Renal pelvis (tissue), 1 donor: ENCODE measurements at regions not wholly inside any gene's neighbourhood (a gene's known extent, or its start where the extent isn't known, plus 50 kb on each side); places are given as distances from the start of the nearest gene placed in this dataset.

Experiments used
- DNase-seq: peaks from one replicate; pipeline ENCODE4 v3.0.0-alpha.2; 2013

DNA sequence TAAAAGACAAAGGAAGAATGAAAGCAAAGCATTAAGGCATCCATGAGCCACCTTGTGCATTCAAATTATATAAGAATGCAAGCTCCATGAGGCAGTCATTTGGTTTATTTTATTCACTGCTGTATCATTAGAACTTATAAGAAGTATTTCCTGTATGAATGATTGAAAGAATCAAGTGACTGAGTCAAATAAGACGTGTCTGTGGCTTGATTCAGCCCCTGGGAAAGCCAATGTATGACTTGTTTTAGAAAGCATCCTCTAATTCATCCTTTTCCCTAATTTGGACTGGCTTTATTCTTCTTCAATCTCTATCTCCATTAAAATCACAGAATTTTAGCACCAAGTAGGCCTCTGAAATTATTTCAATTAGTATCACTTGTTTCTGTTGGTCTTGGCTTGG lies 461.1 kb downstream of the LPIN1 start:
- no peak for DNase-seq

DNA sequence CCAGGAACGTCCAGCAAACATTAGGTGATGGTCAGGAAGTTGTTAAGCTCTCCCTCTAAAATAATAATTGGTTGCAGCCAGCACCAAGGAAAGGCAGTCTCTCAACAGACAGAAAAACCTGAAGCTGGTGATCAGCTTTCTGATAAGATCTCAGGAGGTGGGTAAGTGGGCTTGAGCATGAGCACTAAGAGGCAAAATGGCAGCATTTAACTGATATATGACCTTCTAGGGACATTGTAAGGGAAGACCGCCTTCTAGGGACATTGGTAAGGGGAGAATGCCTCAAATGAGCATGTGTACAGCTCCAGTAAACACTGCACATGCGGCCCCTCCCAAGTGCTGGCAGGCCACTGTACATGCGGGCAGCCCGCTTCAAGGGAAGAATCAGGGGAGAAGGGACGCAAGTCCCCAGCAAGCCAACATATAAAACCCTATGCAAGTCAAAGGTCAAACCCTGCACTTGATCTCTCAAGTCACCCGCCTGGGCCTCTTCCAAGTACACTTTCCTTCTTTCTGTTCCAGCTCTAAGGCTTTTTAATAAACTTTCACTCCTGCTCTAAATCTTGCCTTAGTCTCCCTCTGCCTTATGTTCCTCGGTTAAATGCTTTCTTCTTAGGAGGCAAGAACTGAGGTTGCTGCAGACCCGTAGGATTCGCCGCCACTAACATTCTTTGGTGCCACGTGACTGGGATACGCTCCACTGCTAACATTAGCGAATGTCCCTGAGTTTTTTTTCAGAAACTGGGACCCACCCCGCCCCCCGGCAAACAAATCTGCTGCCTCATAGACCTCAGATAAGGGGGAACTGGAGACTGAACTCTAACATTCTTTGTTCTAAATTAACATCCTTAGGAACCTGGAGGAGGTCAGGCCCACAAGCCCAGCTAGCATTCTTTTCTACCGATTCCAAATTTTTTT lies 463.8 kb downstream of the LPIN1 start:
- DNase-seq = no peak

DNA sequence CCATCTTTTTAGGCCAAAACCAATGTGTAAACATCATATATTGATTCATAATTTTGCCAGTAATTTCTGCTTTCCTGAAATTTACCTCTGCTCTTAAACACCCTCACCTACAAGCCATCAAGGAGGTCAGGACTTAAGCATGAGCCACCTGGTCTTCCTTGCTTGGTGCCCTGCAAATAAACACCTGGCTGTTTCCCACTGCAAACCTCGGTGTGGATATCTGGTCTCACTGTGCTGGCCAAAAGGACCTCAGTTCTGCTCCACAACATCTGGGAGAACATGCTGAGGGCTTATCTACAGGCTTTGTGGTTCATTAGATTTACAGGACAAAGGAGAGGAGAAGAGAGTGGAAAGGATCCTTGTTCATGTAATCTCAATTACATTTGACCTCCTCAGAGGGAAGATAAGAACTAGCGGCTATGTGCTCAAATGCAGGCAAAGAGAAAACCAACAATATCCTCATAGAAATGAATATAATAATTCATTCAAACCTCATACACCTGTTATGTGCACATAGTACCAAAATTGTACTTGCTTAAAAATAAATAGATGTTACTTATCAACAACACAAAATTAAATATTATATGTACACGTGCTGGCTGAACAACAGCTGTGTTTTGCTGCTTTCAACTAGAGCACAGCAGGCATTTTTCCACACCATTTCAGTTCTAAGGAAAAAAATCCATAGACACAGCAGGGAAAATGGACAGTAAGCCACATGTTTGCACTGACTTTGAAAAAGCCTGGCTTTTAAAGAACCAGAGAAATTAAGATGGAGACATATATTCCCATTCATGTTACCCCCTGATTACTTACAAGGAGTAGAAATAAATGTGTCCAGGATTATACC lies 465.1 kb downstream of the LPIN1 start:
- no peak for DNase-seq

DNA sequence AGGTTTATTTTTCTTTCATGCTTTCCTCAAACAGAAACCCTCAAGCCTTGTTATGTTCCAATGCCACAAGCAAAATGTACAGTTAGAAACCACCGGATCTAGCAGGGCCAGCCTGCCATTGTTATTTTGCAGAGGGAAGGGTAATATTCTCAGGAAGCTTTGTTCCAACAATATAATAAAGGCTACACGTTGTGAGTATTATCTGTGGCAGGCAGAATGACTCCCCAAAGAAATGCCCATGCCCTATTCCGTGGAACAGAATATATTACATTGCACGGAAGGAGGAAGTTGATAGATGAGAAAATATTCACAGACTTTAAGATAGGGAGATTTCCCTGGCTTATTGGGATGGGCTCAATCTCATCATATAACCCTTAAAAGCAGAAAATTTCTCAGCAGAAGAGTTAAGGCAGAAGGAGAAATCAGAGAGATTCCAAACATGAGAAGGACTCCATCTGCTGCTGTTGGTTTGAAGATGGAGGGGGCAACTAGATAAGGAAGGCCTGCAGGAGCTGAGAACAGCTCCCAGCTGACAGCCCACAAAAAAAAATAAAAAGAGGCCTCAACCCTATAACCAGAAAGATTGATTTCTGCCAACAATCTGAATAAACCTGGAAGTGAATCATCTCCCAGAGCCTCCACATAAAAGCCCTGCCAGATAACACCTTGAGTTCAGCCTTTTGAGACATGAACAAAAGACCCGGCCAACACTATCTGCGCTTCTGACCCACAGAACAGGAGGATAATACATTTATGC lies 466.6 kb downstream of the LPIN1 start:
- no peak for DNase-seq

DNA sequence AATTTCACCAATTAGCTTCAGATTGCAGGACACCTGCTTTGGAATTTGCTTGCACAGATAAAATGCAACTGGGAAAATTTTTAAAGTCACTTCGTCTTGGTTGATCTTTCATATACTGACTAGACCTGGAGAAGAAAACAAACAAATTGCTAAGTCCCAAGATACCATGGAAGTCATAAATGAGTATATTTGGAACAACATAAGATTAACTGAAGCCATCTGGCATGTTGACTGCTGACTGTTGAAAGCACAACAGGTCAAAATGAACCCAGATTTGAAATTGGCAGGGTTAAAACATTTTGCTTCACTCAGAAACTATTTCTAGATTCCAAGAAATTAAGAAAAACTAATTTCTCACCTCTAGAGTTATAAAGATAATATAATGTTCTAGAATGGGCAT lies 470.7 kb downstream of the LPIN1 start:
- DNase-seq = no peak

DNA sequence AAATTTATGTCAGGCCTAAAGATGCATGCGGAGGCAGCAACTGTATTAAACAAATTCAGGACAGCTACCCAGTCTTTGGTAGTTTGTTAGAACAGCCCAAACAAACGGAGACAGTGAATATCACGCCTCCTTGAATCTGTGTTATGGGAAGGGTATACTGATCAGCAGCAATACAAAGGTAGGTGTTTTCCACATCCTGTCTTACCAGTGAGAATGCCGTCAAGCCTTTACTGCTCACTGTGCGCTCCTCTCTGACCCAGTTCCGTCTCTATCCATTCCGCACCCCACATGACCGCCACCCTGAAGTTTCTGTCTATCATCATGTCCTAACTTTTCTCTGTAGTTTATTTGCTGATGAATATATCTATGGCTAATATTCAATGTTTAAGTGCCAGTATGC lies 473.3 kb downstream of the LPIN1 start:
- DNase-seq = no peak

DNA sequence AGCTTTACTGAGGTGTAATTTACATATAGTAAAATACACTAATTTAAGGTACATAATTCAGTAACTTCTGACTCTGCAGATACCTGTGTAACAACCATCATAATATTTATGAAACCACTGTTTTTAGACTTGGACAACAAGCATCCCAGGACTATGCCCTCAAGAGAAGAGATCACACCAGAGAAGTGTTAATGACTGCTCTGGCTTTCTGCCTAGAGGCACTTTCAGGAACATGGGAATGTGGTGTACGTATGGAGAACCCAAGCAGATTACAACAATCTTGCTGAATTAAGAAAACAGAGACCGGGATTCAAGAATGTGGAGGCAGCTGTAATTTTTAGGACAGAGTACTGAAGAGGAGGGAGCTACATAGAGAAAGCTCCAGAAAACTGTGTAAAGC lies 475.2 kb downstream of the LPIN1 start:
- DNase-seq = no peak

DNA sequence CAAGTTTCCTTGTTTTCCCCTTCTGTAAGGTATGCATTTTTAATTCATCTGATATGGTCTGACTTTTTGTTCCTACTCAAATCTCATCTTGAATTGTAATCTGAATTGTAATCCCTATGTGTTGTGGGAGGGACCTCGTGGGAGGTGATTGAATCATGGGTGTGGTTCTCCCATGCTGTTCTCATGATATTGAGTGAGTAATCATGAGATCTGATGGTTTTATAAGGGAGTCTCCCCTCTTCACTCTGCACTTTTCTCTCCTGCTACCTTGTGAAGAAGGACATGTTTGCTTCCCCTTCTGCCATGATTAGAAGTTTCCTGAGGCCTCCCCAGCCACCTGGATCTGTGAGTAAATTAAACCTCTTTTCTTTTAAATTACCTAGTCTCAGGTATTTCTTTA lies 476.1 kb downstream of the LPIN1 start:
- DNase-seq = no peak

DNA sequence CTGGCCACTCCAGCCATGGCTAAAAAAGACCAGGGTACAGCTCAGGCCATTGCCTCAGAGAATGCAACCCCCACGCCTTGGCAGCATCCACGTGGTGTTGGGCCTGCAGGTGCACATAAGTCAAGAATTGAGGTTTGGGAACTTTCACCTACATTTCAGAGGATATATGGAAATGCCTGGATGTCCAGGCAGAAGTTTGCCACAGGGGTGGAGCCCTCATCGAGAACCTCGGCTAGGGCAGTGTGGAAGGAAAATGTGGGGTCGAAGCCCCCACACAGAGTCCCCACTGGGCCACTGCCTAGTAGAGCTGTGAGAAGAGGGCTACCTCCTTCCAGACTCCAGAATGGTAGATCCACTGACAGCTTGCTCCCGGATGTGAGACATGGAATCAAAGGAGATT lies 477.3 kb downstream of the LPIN1 start:
- no peak for DNase-seq

DNA sequence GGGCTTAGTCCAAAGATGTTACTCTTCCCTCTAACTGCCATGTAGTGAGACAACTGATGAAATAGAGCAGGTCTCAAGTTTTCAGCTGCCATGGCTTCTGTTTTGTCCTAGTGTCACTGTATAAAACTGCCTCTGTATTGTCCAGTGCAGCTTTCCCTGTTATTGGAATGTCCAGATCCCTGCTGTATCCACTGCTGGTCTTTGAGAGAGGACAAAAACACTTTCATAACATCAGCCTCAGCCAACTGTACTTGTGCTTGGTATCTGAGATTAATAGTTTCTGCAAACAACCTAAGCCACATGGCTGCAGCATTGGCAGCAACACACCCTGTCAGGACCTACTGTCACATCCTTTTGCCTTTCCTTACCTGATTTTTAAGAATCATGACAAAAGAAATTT lies 480.2 kb downstream of the LPIN1 start:
- DNase-seq = no peak

DNA sequence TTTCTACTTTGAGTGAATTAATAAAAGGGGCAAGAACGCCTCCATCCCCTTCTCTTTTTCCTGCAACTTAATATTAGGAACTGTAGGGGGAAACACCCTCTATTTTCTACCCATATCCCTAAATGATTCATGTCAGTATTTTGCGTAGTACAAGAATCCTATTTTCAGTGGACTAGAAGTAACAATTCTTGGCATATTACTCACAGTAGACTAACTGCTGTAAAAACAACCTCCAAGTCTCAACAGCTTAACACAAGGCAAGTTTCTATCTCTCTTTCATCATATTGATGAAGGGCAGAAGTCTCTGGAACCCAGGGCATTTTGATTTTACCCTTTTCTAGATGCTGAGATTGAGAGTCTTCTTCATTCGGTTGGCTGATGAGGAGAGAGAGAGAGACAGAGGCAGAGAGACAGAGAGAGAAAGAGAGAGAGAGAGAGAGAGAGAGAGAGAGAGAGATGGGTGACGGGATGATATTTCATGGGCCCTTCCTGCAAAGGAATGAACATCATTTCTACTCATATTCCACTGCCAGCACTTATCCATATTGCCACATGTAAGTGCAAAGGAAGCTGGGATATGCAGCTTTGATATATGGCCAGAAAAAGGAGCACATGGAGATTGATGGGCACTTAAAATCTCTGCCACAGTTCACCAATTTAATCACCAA lies 481.6 kb downstream of the LPIN1 start:
- no peak for DNase-seq

DNA sequence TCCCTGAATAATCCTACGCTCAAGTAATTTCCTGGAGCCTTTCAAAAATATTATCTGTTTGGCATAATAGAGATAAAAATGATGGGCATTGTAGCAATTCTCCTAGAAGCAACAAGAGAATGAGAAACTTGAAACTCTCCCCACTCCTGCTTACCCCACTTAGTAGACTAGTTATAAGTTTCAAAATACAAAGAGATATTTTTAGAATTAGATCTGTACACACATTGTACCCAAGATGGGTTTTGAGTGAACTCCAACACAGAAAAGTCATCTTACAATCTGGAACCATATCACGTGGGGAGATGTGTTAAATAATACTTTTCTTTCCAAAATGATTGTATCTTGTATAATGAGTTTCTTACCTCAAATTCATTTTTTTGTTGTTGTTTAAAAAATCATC lies 484.9 kb downstream of the LPIN1 start:
- no peak for DNase-seq

DNA sequence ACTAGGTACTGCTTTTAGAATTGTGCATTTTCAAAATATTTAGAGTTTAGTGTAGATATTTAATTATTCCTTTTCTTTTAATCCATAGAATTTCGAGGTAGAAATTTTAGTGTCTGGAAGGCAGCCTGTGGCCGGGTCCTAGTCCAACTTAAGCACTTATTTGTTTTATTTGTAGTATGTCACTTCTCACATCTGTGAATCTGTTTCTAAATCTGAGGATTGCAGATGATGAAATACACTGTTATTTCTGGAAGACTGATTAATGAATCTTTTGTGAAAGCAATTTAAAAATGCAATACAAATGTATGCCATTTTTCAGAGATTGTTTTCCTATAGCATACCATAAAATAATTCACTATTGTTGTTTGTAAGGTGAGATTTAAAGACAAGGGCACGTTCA lies 483.9 kb upstream of the TRIB2 start:
- DNase-seq = no peak

DNA sequence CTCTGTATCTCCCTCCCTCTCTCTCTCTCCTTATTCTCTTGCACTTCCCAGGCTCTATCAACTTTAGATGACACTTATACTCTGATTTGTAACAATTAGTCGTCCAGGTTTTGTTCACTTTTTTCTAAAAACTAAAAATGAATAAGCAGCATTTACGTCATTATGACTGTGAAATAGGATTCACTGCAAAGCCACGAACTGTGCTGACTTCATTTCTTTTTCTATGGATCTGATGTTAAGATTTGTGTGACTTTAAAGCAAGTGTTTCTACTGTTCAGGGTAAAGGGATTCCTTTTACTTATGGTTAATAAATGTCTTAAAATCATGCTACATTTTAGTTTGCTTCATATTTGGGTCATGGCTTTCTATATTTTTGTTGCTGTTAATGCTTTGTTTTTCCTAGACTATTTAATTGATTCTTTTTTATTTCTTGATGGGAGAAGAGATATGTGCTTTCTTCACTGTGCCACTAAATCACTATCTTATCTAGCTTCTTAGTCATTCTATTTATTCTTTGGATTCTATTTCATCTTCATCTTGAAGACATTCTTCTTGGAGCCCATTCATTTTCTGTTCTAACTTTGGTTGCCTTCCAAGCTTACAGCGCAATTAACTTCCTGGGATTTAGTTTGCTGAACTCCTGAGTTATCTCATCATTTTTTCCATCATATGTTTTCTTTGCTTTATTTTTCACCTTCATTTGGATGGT lies 480.4 kb upstream of the TRIB2 start:
- no peak for DNase-seq

DNA sequence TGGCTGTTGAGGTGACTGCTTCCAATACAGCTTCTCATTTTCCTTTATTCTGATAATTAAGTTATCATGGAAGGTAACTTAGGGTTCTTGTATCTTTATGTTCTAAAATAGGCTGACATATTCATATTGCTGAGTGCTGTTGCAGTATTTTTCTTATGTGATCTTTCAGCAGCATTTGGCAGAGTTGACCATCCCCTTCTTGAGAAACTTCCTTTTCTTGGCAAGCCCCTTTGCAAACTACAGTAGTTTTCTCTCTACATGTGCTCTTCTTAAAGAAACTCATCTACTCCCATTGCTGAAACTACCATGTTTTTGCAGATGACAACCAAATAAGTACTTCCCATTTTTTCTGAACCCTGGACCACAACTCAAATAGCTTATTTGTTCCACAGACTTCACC lies 476.5 kb upstream of the TRIB2 start:
- DNase-seq = no peak

DNA sequence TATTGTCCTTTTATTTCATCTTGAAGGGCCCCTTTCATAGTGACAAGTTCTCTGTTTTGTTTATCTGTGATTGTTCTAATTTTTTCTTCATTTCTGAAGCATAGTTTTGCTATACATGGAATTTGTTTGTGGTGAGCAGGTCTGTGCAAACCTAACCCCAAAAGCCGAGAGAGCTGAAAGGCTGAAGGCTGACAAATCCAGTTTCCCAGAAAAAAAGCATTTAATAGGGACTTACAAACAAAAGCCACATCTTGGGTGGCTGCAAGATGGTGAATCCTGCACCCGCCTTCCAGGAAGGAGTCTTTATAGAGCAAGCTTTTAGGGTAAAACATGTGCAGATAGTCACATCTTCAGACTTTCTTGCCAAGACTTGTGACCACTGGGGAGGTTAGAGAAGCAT lies 473.4 kb upstream of the TRIB2 start:
- no peak for DNase-seq

DNA sequence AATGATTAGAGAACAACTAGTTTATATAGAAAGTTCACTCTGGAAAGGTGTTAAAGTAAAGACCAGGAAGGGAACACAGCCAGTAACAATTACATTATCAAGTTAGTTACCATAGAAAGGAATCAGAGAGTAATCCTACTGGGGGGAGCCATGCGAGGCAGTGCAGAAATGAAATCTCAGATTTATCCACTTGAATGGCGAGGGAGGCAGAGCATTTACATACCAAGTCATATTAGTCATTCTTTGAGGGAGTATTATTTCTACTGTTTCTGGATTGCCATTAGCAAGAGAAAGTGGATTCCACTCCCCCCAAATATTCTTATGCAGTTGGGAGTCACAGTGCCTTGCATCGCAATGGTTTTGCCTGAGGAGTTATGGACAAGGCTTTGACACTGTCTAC lies 472.7 kb upstream of the TRIB2 start:
- DNase-seq = no peak

DNA sequence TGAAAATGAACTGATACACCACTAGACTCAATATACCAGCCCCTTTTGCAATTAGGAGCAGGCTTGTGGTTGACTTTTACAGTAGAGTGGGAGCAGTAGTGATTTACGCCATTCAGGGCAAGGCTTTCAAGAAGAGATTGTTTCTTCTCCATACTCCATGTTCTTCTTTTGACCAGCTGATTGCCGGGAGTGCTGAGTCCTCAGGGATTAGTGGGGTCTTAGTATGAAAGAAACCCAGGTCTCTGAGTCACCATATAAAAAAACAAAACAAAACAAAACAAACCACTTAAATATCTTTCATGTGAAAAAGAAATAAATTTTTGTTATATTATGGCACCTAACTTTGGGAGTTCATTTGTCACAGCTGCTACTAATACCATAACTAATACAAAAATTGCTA lies 465.6 kb upstream of the TRIB2 start:
- no peak for DNase-seq

DNA sequence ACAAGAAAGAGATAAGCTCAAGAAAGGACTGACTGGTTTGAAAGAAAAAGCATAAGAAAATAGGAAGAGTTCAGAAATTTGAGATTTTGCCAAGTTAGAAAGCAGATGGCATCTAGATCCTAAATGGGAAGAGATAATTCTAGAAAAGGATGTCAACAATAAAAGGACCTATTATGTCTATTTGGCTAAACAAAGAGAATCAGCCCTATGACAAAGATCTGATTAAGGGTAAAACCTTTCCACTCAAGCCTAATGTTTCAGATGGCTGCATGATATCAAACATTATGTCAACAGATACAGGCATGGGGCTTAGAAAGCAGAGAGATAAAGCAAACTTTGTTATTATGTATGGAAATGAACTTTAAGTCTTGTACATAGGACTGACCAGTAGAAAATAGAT lies 465.0 kb upstream of the TRIB2 start:
- no peak for DNase-seq

DNA sequence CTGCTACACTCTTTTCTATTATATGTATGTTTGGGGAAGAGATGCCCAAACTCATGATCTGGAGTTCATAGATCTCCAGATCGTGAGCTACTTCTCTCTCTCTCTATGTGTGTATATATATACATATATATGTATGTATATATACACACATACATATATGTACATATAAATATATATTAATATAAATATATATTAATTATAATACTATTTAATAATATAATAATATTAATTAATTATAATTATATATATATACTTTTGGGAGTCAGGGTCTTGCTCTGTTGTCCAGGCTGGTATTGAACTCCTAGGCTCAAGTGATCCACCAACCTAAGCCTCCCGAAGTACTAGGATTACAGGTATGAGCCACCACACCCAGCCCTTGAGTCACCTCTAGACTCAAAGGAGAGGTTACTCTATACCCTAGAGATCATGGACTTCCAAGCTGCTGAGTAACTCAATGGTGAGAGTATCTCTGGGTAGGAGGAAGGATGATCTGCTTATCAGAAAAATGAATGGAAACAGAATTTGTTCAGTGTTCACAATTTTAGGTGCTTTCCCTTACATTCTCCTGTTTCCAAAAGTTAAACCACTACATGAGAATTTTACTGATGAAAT lies 463.5 kb upstream of the TRIB2 start:
- DNase-seq = no peak
